ENCODE measurements at regions not wholly inside any gene's neighbourhood (a gene's known extent, or its start where the extent isn't known, plus 50 kb on each side); places are given as distances from the start of the nearest gene placed in this dataset.
"Not testable (repeated sequence)": the region's sequence is repeated elsewhere in the genome, so short reads cannot be mapped to it uniquely, and the experiment has no call there.

DNA sequence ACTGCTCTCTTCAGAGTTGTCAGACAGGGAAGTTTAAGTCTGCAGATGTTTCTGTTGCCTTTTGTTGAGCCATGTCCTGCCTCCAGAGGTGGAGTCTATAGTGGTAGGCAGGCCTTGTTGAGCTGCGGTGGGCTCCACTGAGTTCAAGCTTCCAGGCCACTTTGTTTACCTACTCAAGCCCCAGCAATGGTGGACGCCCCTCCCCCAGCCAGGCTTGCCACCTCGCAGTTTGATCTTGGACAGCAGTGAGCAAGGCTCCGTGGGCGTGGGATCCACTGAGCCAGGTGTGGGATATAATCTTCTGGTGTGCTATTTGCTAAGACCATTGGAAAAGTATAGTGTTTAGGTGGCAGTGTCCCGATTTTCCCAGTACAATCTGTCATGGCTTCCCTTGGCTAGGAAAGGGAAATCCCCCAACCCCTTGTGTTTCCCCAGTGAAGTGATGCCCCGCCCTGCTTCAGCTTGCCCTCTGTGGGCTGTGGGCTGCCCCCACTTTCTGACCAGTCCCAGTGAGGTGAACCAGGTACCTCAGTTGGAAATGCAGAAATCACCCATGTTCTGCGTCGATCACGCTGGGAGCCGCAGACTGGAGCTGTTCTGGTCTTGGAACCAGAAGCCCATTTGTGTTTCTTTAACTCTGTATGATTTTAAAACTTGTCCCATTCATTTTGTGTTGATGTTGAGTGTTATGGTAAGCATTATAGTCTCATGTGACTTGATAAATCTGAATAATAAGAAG is 89.2 kb upstream of the CALCR start:
- no peak for DNase-seq (ENCODE audit: low read depth, low spot score)
- H3K27ac ChIP-seq = no peak overlapping the region

DNA sequence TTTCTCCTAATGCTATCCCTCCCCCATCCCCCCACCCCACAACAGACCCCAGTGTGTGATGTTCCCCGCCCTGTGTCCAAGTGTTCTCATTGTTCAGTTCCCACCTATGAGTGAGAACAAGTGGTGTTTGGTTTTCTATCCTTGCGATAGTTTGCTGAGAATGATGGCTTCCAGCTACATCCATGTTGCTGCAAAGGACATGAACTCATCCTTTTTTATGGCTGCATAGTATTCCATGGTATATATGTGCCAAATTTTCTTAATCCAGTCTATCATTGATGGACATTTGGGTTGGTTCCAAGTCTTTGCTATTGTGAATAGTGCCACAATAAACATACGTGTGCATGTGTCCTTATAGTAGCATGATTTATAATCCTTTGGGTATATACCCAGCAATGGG is 83.6 kb upstream of the CALCR start:
- H3K27ac ChIP-seq; DNase-seq (ENCODE audit: low read depth, low spot score): not testable (repeated sequence)

DNA sequence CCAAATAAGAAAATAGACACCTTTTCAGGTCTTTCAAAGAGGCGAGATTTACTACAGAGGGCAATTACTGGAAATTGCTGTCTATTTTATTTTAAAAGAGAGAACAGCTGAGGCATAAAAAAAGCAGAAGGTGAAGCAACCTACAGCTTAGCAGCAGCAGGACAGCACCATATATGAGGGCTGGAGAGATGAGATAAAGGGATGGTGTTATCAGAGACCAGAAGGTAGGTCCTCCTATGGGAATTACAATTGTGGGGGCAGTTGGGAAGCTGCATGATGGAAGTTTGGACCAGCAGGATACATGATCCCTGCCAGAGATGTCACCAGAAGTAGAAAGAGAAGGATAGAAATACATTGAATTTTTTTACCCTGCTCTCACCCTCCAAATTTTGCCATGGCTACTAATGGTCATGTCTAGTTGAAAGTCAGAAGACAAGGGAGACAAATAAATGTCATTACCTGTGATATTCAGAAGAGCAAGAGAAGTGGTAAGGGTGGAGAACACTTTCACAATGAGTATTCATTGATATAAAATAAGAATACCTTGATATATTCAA is 77.2 kb upstream of the CALCR start:
- no peak for DNase-seq (ENCODE audit: low read depth, low spot score)
- no peak overlapping the region for H3K27ac ChIP-seq

DNA sequence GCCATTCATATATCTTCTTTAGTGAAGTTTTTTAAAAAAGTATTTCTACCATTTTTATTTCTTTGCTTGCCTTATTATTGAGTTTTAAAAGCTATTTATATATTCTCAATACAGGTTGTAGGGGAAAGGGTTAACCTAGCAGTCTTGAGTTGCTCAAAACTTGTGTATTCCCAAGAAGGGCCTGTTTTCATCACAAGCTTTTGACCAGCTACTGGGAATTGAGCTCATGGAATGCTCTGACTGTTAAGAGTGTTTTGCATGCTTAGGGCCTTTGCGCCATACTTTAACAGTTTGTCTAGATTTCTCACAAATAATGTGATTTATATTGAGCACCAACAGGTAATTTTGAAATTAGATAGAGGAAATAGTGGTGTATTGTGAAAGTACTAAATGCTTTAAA is 72.0 kb upstream of the CALCR start:
- no peak overlapping the region for H3K27ac ChIP-seq
- no peak for DNase-seq (ENCODE audit: low read depth, low spot score)

DNA sequence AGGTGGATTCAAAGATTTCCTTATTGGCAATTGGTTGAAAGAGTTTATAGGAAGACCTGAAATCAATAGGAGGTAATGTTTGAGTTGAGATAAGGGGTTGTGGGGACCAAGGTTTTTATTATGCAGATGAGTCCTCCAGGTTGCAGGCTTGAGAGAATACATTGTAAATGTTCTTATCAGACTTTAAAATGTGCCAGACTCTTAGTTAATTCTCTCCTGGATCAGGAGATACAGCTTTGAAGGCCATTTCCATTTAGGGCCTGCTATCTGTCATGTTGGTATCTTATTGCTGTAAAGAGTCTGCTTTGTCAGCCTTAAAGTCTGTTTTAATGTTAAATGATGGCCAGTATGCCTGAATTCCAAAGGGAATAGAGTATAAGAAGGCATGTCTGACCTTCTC is 61.8 kb upstream of the CALCR start:
- no peak for DNase-seq (ENCODE audit: low read depth, low spot score)

DNA sequence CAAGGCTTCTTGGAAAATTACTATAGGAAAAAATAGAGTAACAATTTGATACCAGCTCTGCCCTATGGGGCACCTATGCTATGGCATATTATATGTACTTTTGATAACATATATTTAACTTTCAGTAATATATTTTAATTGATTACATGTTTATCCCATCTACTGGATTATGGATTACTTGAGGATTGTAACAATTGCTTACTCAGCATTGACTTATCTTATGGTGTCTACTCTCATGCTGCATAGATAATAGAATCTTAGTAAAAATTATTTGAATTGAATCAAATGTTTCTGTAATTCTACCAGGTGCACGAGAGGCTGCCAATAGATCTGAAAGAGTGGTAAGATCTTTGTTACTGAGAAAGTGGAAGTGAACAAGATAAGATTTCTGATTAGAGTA is 57.8 kb upstream of the CALCR start:
- H3K27ac ChIP-seq = no peak overlapping the region
- no peak for DNase-seq (ENCODE audit: low read depth, low spot score)

More for the DNA sequence above, 61.8 kb upstream of the CALCR start:
- H3K27ac ChIP-seq = no peak overlapping the region

DNA sequence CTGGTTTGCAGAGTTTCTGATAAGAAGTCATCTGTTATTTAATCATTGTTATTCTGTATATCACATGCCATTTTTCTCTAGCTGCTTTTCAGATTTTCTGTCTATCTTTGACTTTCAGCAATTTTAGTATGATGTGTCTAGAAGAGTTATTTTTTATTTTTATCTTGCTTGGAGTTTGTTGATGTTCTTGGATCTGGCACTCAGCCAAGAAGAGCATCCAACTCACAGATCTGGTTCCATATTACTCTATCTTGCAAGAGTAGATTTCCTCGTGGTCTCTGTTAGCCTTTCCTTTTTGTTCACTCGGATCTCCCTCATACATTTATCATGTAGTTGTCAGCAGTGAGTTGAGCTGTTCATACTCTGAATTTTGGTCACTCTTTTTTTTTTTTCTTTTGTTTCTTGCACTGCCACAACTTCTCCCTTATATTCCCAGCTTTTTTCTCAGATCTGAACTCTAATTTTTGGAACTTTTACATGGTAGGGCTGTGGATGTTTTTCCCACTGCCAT is 54.8 kb upstream of the CALCR start:
- H3K27ac ChIP-seq = no peak overlapping the region
- no peak for DNase-seq (ENCODE audit: low read depth, low spot score)

DNA sequence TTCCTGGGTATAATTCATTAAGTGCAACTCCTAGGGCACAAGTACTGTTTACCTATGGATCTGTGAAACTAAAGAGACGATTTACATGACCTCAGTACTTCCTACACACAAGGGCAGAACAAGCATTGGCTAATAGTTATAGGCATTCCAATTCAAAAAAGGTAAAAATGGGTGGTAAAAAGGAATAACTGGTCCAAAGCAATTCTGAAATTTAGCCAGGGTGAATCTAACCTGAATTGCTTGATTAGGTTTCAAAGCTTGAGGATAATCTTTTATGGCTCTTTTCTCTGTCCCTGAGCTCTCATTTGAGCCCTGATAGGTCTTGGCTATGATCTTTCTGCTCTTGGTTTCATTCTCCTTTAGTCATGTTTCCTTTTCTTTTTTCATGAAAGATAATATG is 52.3 kb upstream of the CALCR start:
- no peak overlapping the region for H3K27ac ChIP-seq
- no peak for DNase-seq (ENCODE audit: low read depth, low spot score)

All from epithelial cell of prostate (primary cell).